SU-DHL-6 (cell line): ENCODE measurements at regions not wholly inside any gene's neighbourhood (a gene's known extent, or its start where the extent isn't known, plus 50 kb on each side); places are given as distances from the start of the nearest gene placed in this dataset.

Source experiments
- H2AFZ ChIP-seq: fragments of 200-600 bp; sonication (generic); 2 replicates; pipeline ENCODE4 v1.6.1; 2014; ENCODE audit warnings: low read depth, mild to moderate bottlenecking, moderate library complexity, mixed read lengths, antibody characterized with exemption, low read length; ENCODE audit not compliant: severe bottlenecking
- H3F3A ChIP-seq: fragments of 200-600 bp; shearing (Covaris generic); 2 replicates; pipeline ENCODE4 v1.6.0; 2016; ENCODE audit warnings: antibody characterized with exemption, mild to moderate bottlenecking; ENCODE audit not compliant: insufficient read depth
- H3K27ac ChIP-seq: fragments of 200-600 bp; sonication (generic); 2 replicates; pipeline ENCODE4 v1.5.1; 2016; ENCODE audit warnings: low read depth, mild to moderate bottlenecking, low read length, moderate library complexity, mixed read lengths
- H3K27me3 ChIP-seq: fragments of 200-600 bp; sonication (generic), shearing (Covaris generic); 2 replicates; pipeline ENCODE4 v1.6.0; 2014; ENCODE audit warnings: mild to moderate bottlenecking, low read length
- H3K36me3 ChIP-seq: fragments of 200-600 bp; sonication (generic); 2 replicates; pipeline ENCODE4 v1.6.1; 2014; ENCODE audit warnings: mild to moderate bottlenecking, low read length, mixed read lengths
- H3K4me2 ChIP-seq: fragments of 300-600, 200-600 bp; shearing (Covaris generic), sonication (generic); 2 replicates; pipeline ENCODE4 v1.6.0; 2014; ENCODE audit warnings: low read length, low read depth, mild to moderate bottlenecking; ENCODE audit not compliant: poor library complexity, severe bottlenecking
- H3K4me3 ChIP-seq: fragments of 200-600 bp; sonication (generic); 2 replicates; pipeline ENCODE4 v1.5.1; 2014; ENCODE audit warnings: antibody characterized with exemption, low read length, mild to moderate bottlenecking, mixed read lengths; ENCODE audit not compliant: insufficient read depth, poor library complexity, severe bottlenecking
- H3K79me2 ChIP-seq: fragments of 200-600 bp; sonication (generic); 2 replicates; pipeline ENCODE4 v1.6.1; 2014; ENCODE audit warnings: mild to moderate bottlenecking, low read length, moderate library complexity; ENCODE audit not compliant: insufficient read depth
- H3K9ac ChIP-seq: fragments of 200-600 bp; sonication (generic); 2 replicates; pipeline ENCODE4 v1.7.0; 2014; ENCODE audit warnings: mild to moderate bottlenecking, low read length
- H3K9me2 ChIP-seq: fragments of 200-600 bp; sonication (generic); replicated peaks from 2 replicates; pipeline ENCODE4 v1.6.1; 2014; ENCODE audit warnings: low read length; ENCODE audit not compliant: insufficient read depth
- H3K9me3 ChIP-seq: fragments of 200-600 bp; sonication (generic); 2 replicates; pipeline ENCODE4 v1.6.1; 2014; ENCODE audit warnings: low read length, mixed read lengths; ENCODE audit not compliant: insufficient read depth
- H4K20me1 ChIP-seq: fragments of 200-600 bp; sonication (generic); 2 replicates; pipeline ENCODE4 v1.6.1; 2014; ENCODE audit warnings: low read depth, mild to moderate bottlenecking, antibody characterized with exemption, low read length, moderate library complexity, mixed read lengths
- CTCF ChIP-seq: fragments of 200-600 bp; sonication (generic); IDR thresholded peaks from one replicate; pipeline ENCODE4 v1.5.1; 2017; ENCODE audit warnings: antibody characterized with exemption, mild to moderate bottlenecking, low read length, moderate library complexity; ENCODE audit not compliant: insufficient read depth, poor library complexity, severe bottlenecking
- EZH2phosphoT487 ChIP-seq: fragments of 200-600 bp; sonication (generic), shearing (Covaris generic); conservative IDR thresholded peaks from 2 replicates; pipeline ENCODE4 v1.6.1; 2018; ENCODE audit warnings: mild to moderate bottlenecking, antibody characterized with exemption, low read length, moderate library complexity, mixed read lengths

- H3K9me2 ChIP-seq, result no peaks in the 10 kb centered on the region
- no peak overlapping the region for H3K4me3 ChIP-seq
- no peak overlapping the region for H3K9ac ChIP-seq
- no peak overlapping the region for H2AFZ ChIP-seq
- no peaks in the 10 kb centered on the region for H3K79me2 ChIP-seq
- no peak overlapping the region for H3K4me2 ChIP-seq
- no peaks in the 10 kb centered on the region for H3F3A ChIP-seq
- H4K20me1 ChIP-seq, result no peaks in the 10 kb centered on the region
- no peaks in the 10 kb centered on the region; the same call in 1 of the 2 replicates for H3K9me3 ChIP-seq
- TF ChIP-seq CTCF (no peak), EZH2phosphoT487 (no peak)
- H3K36me3 ChIP-seq, result no peaks in the 10 kb centered on the region
- no peak overlapping the region for H3K27ac ChIP-seq
- H3K27me3 ChIP-seq, result 0 out of 2 replicates have a peak, but pooled peaks cover under 1% of the 10 kb centered on the region
Measured at GRCh38 chr1:99566290-99567021, 79.5 kb upstream of the PALMD start.

- no peak overlapping the region for H3K4me3 ChIP-seq
- TF ChIP-seq CTCF (no peak), EZH2phosphoT487 (no peak)
- no peak overlapping the region for H2AFZ ChIP-seq
- no peaks in the 10 kb centered on the region for H3K9me3 ChIP-seq
- no peaks in the 10 kb centered on the region for H3F3A ChIP-seq
- no peaks in the 10 kb centered on the region for H3K27me3 ChIP-seq
- no peak overlapping the region for H3K4me2 ChIP-seq
- H3K9ac ChIP-seq, result no peak overlapping the region
- H3K79me2 ChIP-seq, result no peaks in the 10 kb centered on the region
- no peak overlapping the region for H3K27ac ChIP-seq
- H3K36me3 ChIP-seq, result no peaks in the 10 kb centered on the region
- H4K20me1 ChIP-seq, result no peaks in the 10 kb centered on the region
- no peaks in the 10 kb centered on the region for H3K9me2 ChIP-seq
Measured at GRCh38 chr1:99570486-99571089, 75.3 kb upstream of the PALMD start.

GRCh38 chr1:99571092-99571734 is 74.7 kb upstream of the PALMD start:
- Histone ChIP-seq H3K27ac (no peak overlapping the region), H3K9ac (no peak overlapping the region), H3K4me3 (no peak overlapping the region), H3K9me2 (no peaks in the 10 kb centered on the region), H3K9me3 (no peaks in the 10 kb centered on the region), H3K36me3 (no peaks in the 10 kb centered on the region), H3K27me3 (no peaks in the 10 kb centered on the region), H3K4me2 (no peak overlapping the region), H3K79me2 (no peaks in the 10 kb centered on the region), H4K20me1 (no peaks in the 10 kb centered on the region), H2AFZ (no peak overlapping the region), H3F3A (no peaks in the 10 kb centered on the region)
- TF ChIP-seq CTCF (no peak), EZH2phosphoT487 (no peak)
